Bronchial epithelial cell (primary cell): ENCODE measurements at regions not wholly inside any gene's neighbourhood (a gene's known extent, or its start where the extent isn't known, plus 50 kb on each side); places are given as distances from the start of the nearest gene placed in this dataset.

Source experiments
- DNase-seq: peaks from one replicate; pipeline ENCODE4 v3.0.0-alpha.2; 2010; ENCODE audit warnings: low read depth
- FAIRE-seq: peaks from 2 replicates; lab custom pipeline; 2011; peaks lifted over from hg19 to GRCh38; lab: Jason Lieb, UNC
- H3K27me3 ChIP-seq: 2 replicates; pipeline ENCODE4 v1.5.1; 2011; ENCODE audit warnings: low read length; ENCODE audit not compliant: control insufficient read depth, insufficient read depth
- H3K36me3 ChIP-seq: 2 replicates; pipeline ENCODE4 v1.5.1; 2011; ENCODE audit warnings: low read length; ENCODE audit not compliant: control insufficient read depth, insufficient read depth
- H3K4me3 ChIP-seq: 2 replicates; pipeline ENCODE4 v1.5.1; 2011; ENCODE audit warnings: mild to moderate bottlenecking, low read depth, low read length, control low read depth
- CTCF ChIP-seq: IDR thresholded peaks from 2 replicates; pipeline ENCODE4 v1.5.1; 2011; ENCODE audit warnings: mild to moderate bottlenecking, moderate library complexity, low read length, control low read depth, inconsistent platforms; ENCODE audit not compliant: insufficient read depth, severe bottlenecking

GRCh38 chr16:86436466-86437185, 73.7 kb upstream of the FOXF1 start:
- no peak for TF ChIP-seq CTCF
- FAIRE-seq = no peak
- no peak for DNase-seq
- Histone ChIP-seq H3K27me3 (no peaks in the 10 kb centered on the region), H3K4me3 (no peak overlapping the region), H3K36me3 (no peaks in the 10 kb centered on the region)

- FAIRE-seq (no peak), DNase-seq (no peak)
- TF ChIP-seq CTCF = no peak
- no peaks in the 10 kb centered on the region for H3K27me3 ChIP-seq
- H3K4me3 ChIP-seq = no peak overlapping the region
- H3K36me3 ChIP-seq = no peaks in the 10 kb centered on the region
Observed at GRCh38 chr16:86437348-86437747, 73.0 kb upstream of the FOXF1 start.

- H3K27me3 ChIP-seq = no peaks in the 10 kb centered on the region
- H3K4me3 ChIP-seq = no peak overlapping the region
- TF ChIP-seq CTCF = no peak
- DNase-seq (no peak), FAIRE-seq (no peak)
- no peaks in the 10 kb centered on the region for H3K36me3 ChIP-seq
Observed at GRCh38 chr16:86442703-86443102, 67.6 kb upstream of the FOXF1 start.

- H3K27me3 ChIP-seq = no peaks in the 10 kb centered on the region
- FAIRE-seq (peak; percentile 85), DNase-seq (no peak)
- no peaks in the 10 kb centered on the region for H3K36me3 ChIP-seq
- no peak for TF ChIP-seq CTCF
- H3K4me3 ChIP-seq = no peak overlapping the region
Observed at GRCh38 chr16:86443508-86444147, 66.7 kb upstream of the FOXF1 start.

GRCh38 chr16:86444261-86444660, 66.1 kb upstream of the FOXF1 start:
- Histone ChIP-seq H3K36me3 (no peaks in the 10 kb centered on the region), H3K27me3 (no peaks in the 10 kb centered on the region), H3K4me3 (no peak overlapping the region)
- TF ChIP-seq CTCF = no peak
- DNase-seq (no peak), FAIRE-seq (no peak)
